ENCODE measurements at regions not wholly inside any gene's neighbourhood (a gene's known extent, or its start where the extent isn't known, plus 50 kb on each side); places are given as distances from the start of the nearest gene placed in this dataset.

DNA sequence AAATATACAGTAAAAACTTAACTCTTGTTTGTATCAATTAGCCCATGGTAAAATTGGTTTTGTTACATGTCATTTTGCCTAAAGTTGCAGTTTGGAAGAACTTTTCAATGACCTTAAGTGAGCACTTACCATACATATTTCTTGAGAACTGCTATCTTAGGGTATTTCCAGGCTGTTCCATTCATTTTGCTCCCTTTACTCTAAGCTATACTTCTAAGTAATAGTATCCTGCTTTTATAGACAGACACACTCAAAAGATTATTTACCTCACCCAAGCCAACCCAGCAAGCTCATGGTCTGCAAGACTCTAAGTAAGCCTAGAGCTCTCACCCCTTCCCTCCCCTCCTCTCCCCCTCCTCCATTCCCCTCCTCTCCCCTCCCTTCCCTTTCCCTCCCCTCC lies 294.0 kb downstream of the HS3ST1 start:
- no peak overlapping the region for H3K4me3 ChIP-seq (ENCODE audit: low read depth, low read length)
- TF ChIP-seq, protein P1, sequence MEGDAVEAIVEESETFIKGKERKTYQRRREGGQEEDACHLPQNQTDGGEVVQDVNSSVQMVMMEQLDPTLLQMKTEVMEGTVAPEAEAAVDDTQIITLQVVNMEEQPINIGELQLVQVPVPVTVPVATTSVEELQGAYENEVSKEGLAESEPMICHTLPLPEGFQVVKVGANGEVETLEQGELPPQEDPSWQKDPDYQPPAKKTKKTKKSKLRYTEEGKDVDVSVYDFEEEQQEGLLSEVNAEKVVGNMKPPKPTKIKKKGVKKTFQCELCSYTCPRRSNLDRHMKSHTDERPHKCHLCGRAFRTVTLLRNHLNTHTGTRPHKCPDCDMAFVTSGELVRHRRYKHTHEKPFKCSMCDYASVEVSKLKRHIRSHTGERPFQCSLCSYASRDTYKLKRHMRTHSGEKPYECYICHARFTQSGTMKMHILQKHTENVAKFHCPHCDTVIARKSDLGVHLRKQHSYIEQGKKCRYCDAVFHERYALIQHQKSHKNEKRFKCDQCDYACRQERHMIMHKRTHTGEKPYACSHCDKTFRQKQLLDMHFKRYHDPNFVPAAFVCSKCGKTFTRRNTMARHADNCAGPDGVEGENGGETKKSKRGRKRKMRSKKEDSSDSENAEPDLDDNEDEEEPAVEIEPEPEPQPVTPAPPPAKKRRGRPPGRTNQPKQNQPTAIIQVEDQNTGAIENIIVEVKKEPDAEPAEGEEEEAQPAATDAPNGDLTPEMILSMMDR (IDR thresholded peaks at IDR 0.05; ENCODE audit: borderline replicate concordance, insufficient read depth, low read depth, low read length) = no peak

DNA sequence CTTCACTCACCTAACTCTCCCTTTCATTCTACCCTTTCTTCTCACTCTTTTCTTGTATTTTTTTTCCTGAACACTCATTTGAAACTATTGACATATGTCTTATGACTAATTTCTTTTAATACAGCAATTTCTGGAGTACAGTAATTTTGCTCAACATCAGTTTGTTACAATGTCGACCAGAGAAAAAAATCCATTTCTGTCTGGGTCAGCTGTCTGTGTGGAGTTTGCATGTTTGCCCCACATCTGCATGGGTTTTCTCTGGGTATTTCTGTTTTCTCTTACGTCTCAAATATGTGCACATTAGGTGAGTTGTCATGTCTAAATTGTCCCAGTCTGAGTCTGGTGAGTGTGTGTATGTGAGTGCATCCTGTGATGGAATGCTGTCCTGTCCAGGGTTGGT lies 294.8 kb downstream of the HS3ST1 start:
- TF ChIP-seq, protein P1 (IDR thresholded peaks at IDR 0.05; ENCODE audit: borderline replicate concordance, insufficient read depth, low read depth, low read length) = no peak
- H3K4me3 ChIP-seq (ENCODE audit: low read depth, low read length) = no peak overlapping the region

DNA sequence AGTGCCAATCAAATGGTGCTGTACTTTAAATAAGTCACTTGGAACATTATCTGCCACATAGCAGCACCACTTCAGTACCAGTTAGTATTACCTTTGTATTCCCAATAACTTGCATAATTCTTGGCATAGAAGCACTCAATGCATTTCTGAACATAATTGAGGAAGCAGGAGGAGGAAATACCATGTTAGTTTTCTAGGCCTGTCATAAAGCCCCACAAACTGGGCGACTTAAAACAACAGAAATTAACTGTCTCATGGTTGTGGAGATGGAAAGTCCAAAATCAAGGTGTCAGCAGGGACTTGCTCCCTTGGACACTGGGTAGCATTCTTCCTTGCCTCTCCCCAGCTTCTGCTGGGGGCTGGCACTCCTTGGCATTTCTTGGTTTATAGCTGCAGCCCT lies 296.2 kb downstream of the HS3ST1 start:
- H3K4me3 ChIP-seq (ENCODE audit: low read depth, low read length) = no peak overlapping the region
- TF ChIP-seq, protein P1 (IDR thresholded peaks at IDR 0.05; ENCODE audit: borderline replicate concordance, insufficient read depth, low read depth, low read length) = no peak

DNA sequence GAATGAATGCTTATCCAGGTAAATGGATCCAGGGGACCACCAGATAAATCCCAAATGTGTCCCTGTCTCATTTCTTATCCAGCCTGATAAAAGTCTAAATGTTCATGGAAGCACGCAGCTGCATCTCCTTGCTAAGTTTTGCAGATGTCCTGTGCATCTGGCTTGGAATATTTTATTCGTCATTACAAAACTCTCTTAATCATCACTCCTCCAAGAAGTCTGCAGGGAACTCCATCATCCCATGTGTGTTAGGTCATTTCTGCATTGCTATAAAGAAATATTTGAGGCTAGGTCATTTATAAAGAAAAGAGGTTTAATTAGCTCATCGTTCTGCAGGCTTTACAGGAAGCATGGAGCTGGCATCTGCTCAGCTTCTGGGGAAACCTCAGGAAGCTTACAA lies 297.2 kb downstream of the HS3ST1 start:
- TF ChIP-seq, protein P1 (IDR thresholded peaks at IDR 0.05; ENCODE audit: borderline replicate concordance, insufficient read depth, low read depth, low read length) = no peak
- no peak overlapping the region for H3K4me3 ChIP-seq (ENCODE audit: low read depth, low read length)

DNA sequence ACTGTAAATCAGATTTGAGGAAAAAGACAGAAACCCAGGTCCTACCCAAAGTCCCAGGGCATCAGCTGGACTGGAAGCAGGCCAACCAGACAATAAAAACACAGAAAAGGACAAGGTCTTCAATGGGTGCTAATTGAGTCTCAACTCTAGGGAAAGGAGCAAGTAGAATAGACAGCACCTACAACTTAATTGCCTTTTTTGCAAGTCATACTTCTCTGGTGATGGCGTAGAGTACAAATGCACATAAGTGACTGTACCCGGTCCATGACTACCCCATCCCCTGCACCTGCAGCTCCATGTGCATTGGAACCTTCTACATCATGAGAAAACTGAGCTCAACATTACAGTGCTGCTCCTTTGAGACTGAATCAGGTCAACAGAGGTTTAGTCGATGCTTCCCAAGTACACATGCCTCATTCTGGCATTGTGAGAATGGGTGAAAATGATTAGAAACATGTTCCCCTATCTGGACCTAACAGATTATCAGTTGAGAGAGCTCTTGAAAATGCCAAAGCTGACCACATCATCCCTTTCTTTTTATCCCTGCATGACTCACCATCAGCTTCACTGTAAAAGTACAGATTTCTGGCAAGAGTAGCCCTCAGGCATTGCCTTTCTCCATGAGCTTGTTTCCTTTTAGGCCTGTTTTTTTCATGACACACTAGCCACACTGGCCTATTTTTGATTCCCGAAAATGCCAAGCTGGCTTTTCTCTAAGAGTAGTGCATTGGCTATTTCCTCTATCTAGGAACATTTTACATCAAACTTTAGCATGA lies 298.3 kb downstream of the HS3ST1 start:
- no peak overlapping the region for H3K4me3 ChIP-seq (ENCODE audit: low read depth, low read length)
- TF ChIP-seq, protein P1 (IDR thresholded peaks at IDR 0.05; ENCODE audit: borderline replicate concordance, insufficient read depth, low read depth, low read length) = no peak

DNA sequence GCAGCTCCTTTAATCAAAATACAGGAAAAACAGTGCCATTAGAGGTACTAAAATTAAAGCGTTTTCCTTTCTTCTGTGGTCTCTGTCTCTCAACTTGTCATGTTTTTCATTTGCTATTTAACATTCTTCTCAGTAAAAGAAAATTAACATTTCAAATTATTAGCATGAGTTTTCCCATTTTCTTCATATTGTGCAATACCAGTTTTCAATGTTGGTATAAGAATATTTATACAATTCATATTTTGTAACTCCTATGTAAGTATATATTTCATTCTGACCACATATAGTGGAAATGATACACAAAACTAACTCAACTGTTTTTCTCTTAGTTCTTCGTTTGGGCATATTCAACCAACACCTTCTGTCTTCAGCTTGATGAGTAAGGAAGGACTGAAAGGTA lies 308.3 kb downstream of the HS3ST1 start:
- TF ChIP-seq, protein P1 (IDR thresholded peaks at IDR 0.05; ENCODE audit: borderline replicate concordance, insufficient read depth, low read depth, low read length) = no peak
- no peak overlapping the region for H3K4me3 ChIP-seq (ENCODE audit: low read depth, low read length)

DNA sequence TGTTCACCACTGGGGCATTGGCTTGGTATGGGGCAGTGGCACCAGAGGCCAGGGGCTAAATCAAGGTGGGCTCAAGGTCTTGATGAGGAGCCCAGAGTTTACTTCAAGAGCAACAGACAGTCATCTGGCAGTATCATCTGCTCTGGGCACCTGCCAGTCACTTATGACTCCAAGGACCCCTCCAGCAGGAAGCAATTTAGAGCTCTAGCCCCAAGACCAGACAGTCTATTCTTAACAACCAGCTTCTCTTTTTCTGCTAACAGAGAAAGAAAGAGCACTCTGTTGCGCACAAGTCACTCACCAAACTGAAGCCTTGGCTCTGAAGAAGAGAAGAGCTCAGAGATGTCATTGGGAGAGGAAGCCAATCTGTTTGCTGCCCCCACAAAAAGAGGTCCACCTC lies 309.2 kb downstream of the HS3ST1 start:
- TF ChIP-seq, protein P1 (IDR thresholded peaks at IDR 0.05; ENCODE audit: borderline replicate concordance, insufficient read depth, low read depth, low read length) = no peak

More for the DNA sequence above, 309.2 kb downstream of the HS3ST1 start:
- H3K4me3 ChIP-seq (ENCODE audit: low read depth, low read length) = no peak overlapping the region

Data from GM12875 (cell line).